Fibroblast of mammary gland (primary cell): ENCODE measurements at regions not wholly inside any gene's neighbourhood (a gene's known extent, or its start where the extent isn't known, plus 50 kb on each side); places are given as distances from the start of the nearest gene placed in this dataset.

Experiments used
- DNase-seq: peaks from one replicate; pipeline ENCODE4 v3.0.0-alpha.2; 2010; ENCODE audit warnings: low read depth
- H3K4me3 ChIP-seq: 2 replicates; pipeline ENCODE4 v1.5.1; 2011; ENCODE audit warnings: low read depth, mild to moderate bottlenecking, low read length, moderate library complexity; ENCODE audit not compliant: control insufficient read depth
- TF ChIP-seq, protein P1 (sequence below): conservative IDR thresholded peaks from 2 replicates; pipeline ENCODE4 v1.5.1; 2011; ENCODE audit warnings: low read depth, low read length, inconsistent platforms; ENCODE audit not compliant: control insufficient read depth, insufficient read depth

DNA sequence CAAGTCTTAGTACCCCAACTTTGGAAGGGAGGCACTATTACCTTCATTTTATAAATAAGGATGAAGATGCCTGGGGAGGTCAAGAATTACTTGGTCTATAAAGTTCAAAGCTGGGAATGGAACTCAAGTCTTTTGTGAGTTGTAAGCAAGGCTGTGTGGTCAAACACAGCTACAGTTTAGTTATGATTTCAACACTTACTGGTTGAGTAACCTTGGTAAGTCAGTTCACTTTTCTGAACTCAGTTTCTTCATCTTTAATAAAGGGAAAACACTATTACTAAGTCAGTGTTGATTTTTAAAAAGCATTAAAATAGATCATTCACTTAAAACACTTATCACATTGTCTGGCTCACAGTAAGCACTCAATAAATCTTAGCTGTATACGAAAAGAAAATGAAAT, 200.4 kb upstream of the ADAMTS9 start:
- TF ChIP-seq, protein P1, sequence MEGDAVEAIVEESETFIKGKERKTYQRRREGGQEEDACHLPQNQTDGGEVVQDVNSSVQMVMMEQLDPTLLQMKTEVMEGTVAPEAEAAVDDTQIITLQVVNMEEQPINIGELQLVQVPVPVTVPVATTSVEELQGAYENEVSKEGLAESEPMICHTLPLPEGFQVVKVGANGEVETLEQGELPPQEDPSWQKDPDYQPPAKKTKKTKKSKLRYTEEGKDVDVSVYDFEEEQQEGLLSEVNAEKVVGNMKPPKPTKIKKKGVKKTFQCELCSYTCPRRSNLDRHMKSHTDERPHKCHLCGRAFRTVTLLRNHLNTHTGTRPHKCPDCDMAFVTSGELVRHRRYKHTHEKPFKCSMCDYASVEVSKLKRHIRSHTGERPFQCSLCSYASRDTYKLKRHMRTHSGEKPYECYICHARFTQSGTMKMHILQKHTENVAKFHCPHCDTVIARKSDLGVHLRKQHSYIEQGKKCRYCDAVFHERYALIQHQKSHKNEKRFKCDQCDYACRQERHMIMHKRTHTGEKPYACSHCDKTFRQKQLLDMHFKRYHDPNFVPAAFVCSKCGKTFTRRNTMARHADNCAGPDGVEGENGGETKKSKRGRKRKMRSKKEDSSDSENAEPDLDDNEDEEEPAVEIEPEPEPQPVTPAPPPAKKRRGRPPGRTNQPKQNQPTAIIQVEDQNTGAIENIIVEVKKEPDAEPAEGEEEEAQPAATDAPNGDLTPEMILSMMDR: no peak
- DNase-seq: no peak
- H3K4me3 ChIP-seq: no peak overlapping the region

DNA sequence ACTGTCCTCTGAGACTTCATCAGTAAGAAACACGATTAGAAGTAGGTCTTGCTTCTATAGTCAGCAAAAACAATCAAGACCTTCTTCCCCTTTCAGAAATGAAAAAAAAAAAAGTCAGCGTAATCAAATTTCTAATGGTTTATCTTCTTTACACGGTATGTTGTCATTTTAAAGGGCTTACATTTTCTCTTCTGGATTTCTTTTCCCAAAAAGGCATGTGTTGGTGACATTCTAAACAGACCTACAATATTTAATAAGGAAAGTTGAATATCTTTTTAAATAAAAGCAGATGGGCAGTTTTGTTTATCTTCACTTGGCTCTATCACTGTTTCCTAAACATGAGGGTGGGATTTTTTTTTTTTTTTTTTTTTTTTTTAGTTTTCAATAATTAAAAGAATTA, 197.3 kb upstream of the ADAMTS9 start:
- DNase-seq: no peak
- TF ChIP-seq, protein P1: no peak
- no peak overlapping the region for H3K4me3 ChIP-seq

DNA sequence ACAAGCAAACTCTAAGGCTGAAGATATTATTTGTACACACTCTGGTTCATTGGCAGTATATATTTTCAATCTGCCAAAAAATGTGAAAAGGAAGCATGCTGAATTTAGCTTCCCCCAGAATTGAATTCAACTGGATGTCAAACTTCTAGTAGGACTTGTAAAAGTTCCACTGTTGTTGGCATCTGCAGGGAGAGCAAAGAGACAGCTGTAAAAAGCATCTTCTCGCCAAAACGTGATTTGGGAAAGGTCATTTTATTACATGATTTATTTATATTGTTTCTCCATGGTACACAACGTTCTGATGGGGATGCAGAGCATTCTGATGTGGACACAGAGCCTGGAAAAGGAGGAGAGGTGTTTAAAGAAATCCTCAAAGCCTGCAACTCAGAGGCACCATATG, 196.7 kb upstream of the ADAMTS9 start:
- DNase-seq: no peak
- TF ChIP-seq, protein P1: no peak
- no peak overlapping the region for H3K4me3 ChIP-seq

GRCh38 chr3:64880916-64881315, 193.1 kb upstream of the ADAMTS9 start:
- H3K4me3 ChIP-seq: no peak overlapping the region
- DNase-seq: no peak
- TF ChIP-seq, protein P1: no peak

DNA sequence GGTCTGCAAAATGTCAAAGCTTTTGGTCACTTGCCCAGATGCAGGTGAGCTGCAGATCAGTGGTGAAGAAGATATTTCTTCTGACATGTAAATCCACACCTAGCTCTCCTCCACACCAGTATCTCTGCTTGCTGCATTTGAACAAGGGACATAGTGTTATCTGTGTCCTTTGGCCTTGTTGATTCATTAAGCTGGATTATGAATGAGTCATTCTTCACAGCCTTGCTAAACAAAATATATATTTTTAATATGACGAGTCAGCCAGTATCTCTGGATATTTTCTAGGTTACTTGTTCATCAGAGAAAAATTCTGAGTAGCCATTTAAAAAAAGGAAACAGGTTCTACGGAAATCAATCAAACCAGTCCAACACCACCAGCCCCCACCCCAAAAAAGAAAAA, 190.6 kb upstream of the ADAMTS9 start:
- DNase-seq: peak; percentile 54
- TF ChIP-seq, protein P1: no peak
- H3K4me3 ChIP-seq: no peak overlapping the region

DNA sequence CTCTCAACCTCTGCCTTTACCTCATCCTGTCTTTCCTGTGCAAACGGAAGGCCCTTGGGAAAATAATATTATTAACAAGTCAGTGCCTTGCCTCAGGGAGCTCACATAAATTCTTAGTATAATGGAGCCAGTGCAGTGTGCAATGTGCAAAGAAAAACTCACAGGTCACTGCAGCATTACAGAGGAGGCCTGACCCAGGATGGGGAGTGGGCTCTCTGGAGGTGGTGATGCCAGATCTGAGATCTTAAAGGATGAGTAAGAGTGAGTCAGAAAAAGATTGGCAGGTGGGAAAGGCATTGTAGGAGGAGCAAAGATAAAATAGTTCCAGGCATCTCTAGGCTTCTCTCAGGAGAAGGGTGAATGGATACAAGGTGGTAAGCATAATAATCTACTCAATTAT, 185.6 kb upstream of the ADAMTS9 start:
- no peak overlapping the region for H3K4me3 ChIP-seq
- DNase-seq: no peak

More for the DNA sequence above, 185.6 kb upstream of the ADAMTS9 start:
- TF ChIP-seq, protein P1: no peak
